ENCODE measurements at regions not wholly inside any gene's neighbourhood (a gene's known extent, or its start where the extent isn't known, plus 50 kb on each side); places are given as distances from the start of the nearest gene placed in this dataset.

DNA sequence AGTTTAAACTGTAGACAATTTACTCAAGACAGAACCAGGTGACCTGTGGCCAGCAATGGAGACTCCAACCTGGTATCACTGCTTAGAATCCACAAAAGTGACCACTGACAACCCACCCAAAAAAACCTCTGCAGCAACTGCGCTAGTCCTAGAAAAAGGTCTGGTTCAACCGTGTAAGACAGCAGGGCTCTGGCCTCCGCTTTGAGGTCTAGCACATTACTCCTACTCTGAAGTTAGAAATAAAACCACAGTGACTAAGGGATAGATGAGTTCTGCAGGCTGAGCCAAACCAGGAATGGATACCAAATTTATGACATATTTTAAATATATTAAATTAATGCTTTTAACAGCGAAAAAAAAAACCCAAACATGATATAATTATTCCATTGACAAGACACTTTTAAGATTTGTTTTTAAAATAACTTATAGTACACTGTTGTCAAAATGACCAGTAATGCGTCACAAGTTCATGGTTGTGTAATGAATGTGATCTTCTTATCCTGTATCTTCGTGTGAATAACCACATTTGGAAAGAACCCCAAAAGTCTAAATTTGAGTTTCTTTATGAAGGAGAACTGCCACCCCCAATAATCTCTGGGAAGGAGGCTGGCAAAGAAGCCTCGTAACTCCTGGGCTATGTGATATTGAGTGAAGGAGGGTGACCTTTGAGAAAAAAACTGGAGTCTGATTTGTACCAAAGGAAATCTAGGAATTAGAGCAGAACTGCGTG lies 101.9 kb upstream of the SLC44A1 start:
- WGBS: 79% methylated on average over 8 of the region's 8 CpGs
- Histone ChIP-seq H3K4me1 (peaks cover 3 to 27% (median 16%) of the 10 kb centered on the region in 4 donors), H3K27me3 (no peaks in the 10 kb centered on the region), H3K9me3 (no peaks in the 10 kb centered on the region), H3K4me3 (no peak overlapping the region), H3K36me3 (no peaks in the 10 kb centered on the region), H3K27ac (replicated peaks in 1 of 4) (no peak overlapping the region)
- TF ChIP-seq POLR2AphosphoS5 (IDR thresholded peaks at IDR 0.05) (no peak), POLR2A (IDR thresholded peaks at IDR 0.05; ENCODE audit: low read depth) (no peak), EP300 (IDR thresholded peaks at IDR 0.05) (no peak)
- TF ChIP-seq, protein P1, sequence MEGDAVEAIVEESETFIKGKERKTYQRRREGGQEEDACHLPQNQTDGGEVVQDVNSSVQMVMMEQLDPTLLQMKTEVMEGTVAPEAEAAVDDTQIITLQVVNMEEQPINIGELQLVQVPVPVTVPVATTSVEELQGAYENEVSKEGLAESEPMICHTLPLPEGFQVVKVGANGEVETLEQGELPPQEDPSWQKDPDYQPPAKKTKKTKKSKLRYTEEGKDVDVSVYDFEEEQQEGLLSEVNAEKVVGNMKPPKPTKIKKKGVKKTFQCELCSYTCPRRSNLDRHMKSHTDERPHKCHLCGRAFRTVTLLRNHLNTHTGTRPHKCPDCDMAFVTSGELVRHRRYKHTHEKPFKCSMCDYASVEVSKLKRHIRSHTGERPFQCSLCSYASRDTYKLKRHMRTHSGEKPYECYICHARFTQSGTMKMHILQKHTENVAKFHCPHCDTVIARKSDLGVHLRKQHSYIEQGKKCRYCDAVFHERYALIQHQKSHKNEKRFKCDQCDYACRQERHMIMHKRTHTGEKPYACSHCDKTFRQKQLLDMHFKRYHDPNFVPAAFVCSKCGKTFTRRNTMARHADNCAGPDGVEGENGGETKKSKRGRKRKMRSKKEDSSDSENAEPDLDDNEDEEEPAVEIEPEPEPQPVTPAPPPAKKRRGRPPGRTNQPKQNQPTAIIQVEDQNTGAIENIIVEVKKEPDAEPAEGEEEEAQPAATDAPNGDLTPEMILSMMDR (IDR thresholded peaks at IDR 0.05): no peak
- intact Hi-C loops (cut with DNase I): no loop called here
- DNase-seq (ENCODE audit: extremely low spot score): no peak

DNA sequence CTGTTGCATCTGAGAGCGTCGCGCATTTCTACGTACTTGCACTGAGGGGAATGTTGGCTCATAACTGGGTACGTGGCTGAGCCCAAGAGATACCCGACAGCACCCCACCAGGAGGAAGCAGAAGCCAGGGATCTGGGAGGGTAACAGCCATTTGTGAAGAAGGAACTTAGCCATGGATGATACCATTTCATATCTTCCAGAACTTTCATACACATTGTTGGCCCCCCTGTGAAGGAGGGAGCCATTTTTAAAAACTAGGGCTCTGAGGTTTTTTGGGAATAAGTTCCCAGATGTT lies 101.4 kb upstream of the SLC44A1 start:
- TF ChIP-seq POLR2AphosphoS5 (IDR thresholded peaks at IDR 0.05): no peak
- TF ChIP-seq, protein P1 (IDR thresholded peaks at IDR 0.05): no peak
- TF ChIP-seq EP300 (IDR thresholded peaks at IDR 0.05): no peak
- no peak for TF ChIP-seq POLR2A (IDR thresholded peaks at IDR 0.05; ENCODE audit: low read depth)
- intact Hi-C loops (cut with DNase I): no loop called here
- Histone ChIP-seq H3K27ac (replicated peaks in 1 of 4) (no peak overlapping the region), H3K4me3 (no peak overlapping the region), H3K36me3 (no peaks in the 10 kb centered on the region), H3K27me3 (no peaks in the 10 kb centered on the region), H3K9me3 (no peaks in the 10 kb centered on the region), H3K4me1 (peaks cover 3 to 27% (median 16%) of the 10 kb centered on the region in 4 donors)
- DNase-seq (ENCODE audit: extremely low spot score): no peak
- WGBS: 83% methylated on average over 6 of the region's 6 CpGs

DNA sequence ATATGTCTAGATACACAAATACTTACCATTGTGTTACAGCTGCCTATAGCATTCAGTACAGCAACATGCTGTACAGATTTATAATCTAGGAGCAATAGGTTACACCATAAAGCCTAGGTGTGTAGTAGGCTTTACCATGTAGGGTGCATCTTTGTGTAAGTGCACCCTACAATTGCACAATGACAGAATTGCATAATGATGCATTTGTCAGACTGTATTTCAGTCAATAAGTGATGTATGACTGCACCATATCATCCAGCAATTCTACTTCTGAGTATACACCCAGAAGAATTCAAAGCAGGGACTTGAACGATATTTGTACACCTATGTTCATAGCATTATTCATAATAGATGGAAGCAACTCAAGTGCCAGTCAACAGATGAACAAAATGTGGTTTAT lies 100.4 kb upstream of the SLC44A1 start:
- no peaks in the 10 kb centered on the region for H3K27me3 ChIP-seq
- peaks cover 0 to 27% (median 16%) of the 10 kb centered on the region in 4 donors for H3K4me1 ChIP-seq
- intact Hi-C loops (cut with DNase I): no loop called here
- no peak overlapping the region for H3K4me3 ChIP-seq
- H3K36me3 ChIP-seq: no peaks in the 10 kb centered on the region
- H3K9me3 ChIP-seq: no peaks in the 10 kb centered on the region
- WGBS: 100% methylated on average over 1 of the region's 1 CpG
- no peak for DNase-seq (ENCODE audit: extremely low spot score)
- TF ChIP-seq, protein P1 (IDR thresholded peaks at IDR 0.05): no peak
- TF ChIP-seq POLR2A (IDR thresholded peaks at IDR 0.05; ENCODE audit: low read depth): no peak
- no peak for TF ChIP-seq EP300 (IDR thresholded peaks at IDR 0.05)
- TF ChIP-seq POLR2AphosphoS5 (IDR thresholded peaks at IDR 0.05): no peak
- no peak overlapping the region for H3K27ac ChIP-seq (replicated peaks in 1 of 4)

DNA sequence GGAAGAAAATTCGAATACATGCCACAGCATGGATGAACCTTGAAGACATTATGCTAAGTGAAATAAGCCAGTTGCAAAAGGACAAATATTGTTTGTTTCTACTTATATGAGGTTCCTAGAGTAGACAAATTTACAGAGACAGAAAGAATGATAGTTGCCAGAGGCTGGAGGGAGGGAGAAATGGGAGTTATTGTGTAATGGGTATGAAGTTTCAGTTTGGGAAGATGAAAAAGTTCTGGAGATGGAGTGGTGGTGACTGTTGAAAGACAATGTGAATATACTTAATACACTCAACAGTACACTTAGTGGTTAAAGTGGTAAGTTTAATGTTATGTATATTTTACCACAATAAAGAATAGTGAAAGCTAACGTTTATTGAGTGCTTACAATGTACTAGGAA lies 99.6 kb upstream of the SLC44A1 start:
- intact Hi-C loops (cut with DNase I): no loop called here
- 79% methylated on average over 2 of the region's 2 CpGs for WGBS
- H3K4me3 ChIP-seq: no peak overlapping the region
- no peaks in the 10 kb centered on the region for H3K36me3 ChIP-seq
- H3K27me3 ChIP-seq: no peaks in the 10 kb centered on the region
- DNase-seq (ENCODE audit: extremely low spot score): no peak
- H3K4me1 ChIP-seq: peaks cover 0 to 27% (median 16%) of the 10 kb centered on the region in 4 donors
- H3K9me3 ChIP-seq: no peaks in the 10 kb centered on the region
- H3K27ac ChIP-seq (replicated peaks in 1 of 4): no peak overlapping the region
- TF ChIP-seq, protein P1 (IDR thresholded peaks at IDR 0.05): no peak
- TF ChIP-seq POLR2AphosphoS5 (IDR thresholded peaks at IDR 0.05): no peak
- no peak for TF ChIP-seq EP300 (IDR thresholded peaks at IDR 0.05)
- TF ChIP-seq POLR2A (IDR thresholded peaks at IDR 0.05; ENCODE audit: low read depth): no peak

DNA sequence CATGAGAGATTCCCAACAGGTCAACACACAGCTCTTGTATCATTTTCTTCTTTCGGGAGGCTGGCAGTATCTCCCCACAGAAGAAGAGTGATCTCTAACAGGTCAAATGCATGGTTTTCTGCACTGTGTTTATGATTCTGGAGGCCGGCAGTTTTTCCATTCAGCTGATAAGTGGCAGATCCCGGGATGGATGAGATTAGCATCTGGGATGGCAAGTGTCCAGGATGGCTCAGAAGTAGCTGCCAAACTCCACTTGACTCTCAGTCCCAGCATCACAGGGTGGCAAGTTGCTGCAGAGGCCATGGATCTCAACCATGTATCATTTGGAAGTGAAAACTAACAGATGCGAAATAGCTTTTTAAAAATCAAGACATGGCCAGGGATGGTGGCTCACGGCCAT lies 97.8 kb upstream of the SLC44A1 start:
- Histone ChIP-seq H3K36me3 (no peaks in the 10 kb centered on the region), H3K4me1 (peaks cover 0 to 24% (median 21%) of the 10 kb centered on the region in 4 donors), H3K4me3 (no peak overlapping the region), H3K9me3 (no peaks in the 10 kb centered on the region), H3K27ac (replicated peaks in 1 of 4) (no peak overlapping the region), H3K27me3 (no peaks in the 10 kb centered on the region)
- TF ChIP-seq EP300 (IDR thresholded peaks at IDR 0.05) (no peak), POLR2A (IDR thresholded peaks at IDR 0.05; ENCODE audit: low read depth) (no peak), POLR2AphosphoS5 (IDR thresholded peaks at IDR 0.05) (no peak)
- TF ChIP-seq, protein P1 (IDR thresholded peaks at IDR 0.05): no peak
- WGBS: 49% methylated on average over 5 of the region's 5 CpGs
- intact Hi-C loops (cut with DNase I): no loop called here
- no peak for DNase-seq (ENCODE audit: extremely low spot score)

Measured in esophagus muscularis mucosa (tissue), 4 donors.